Peyer's patch (tissue), 4 donors: ENCODE measurements at regions not wholly inside any gene's neighbourhood (a gene's known extent, or its start where the extent isn't known, plus 50 kb on each side); places are given as distances from the start of the nearest gene placed in this dataset.

Experiments used
- DNase-seq, 3 donors: peaks; one replicate each; pipeline ENCODE4 v3.0.0-alpha.2; 2017 to 2019
- H3K27ac ChIP-seq, 4 donors: fragments of 200-600 bp; sonication (generic); one replicate each; pipeline ENCODE4 v1.5.1; 2016 to 2019
- H3K27me3 ChIP-seq, 2 donors: fragments of 200-600 bp; sonication (generic); one replicate each; pipeline ENCODE4 v1.5.1; 2019
- H3K36me3 ChIP-seq, 3 donors: fragments of 200-600 bp; sonication (generic); one replicate each; pipeline ENCODE4 v1.5.1; 2016 to 2019
- H3K4me1 ChIP-seq, 4 donors: fragments of 200-600 bp; sonication (generic); one replicate each; pipeline ENCODE4 v1.5.1; 2016 to 2019
- H3K4me3 ChIP-seq, 4 donors: fragments of 200-600 bp; sonication (generic); 1 replicate in 3 of 4; 2 replicates in 1 of 4; pipeline ENCODE4 v1.5.1; 2016 to 2019; ENCODE audit warnings: mild to moderate bottlenecking in 1 of 4
- H3K9me3 ChIP-seq, 4 donors: fragments of 200-600 bp; sonication (generic); one replicate each; pipeline ENCODE4 v1.5.1; 2016 to 2019; ENCODE audit warnings: mild to moderate bottlenecking in 1 of 4
- CTCF ChIP-seq, 6 experiments: fragments of 450-650 bp in 4 of 6; fragments of 200-600 bp in 2 of 6; sonication (generic) in 1 of 6; IDR thresholded peaks; one replicate each; pipeline ENCODE4 v1.5.1; 2017 to 2019; ENCODE audit warnings: antibody characterized with exemption in 6 of 6, mild to moderate bottlenecking in 3 of 6, moderate library complexity in 1 of 6
- POLR2A ChIP-seq, 2 donors: fragments of 450-650 bp; IDR thresholded peaks; one replicate each; pipeline ENCODE4 v1.5.1; 2017; ENCODE audit warnings: antibody characterized with exemption in 2 of 2, mild to moderate bottlenecking in 2 of 2, moderate library complexity in 2 of 2

GRCh38 chr9:18422296-18423036 lies 51.5 kb upstream of the ADAMTSL1 start:
- H3K27ac ChIP-seq, result no peak overlapping the region
- H3K27me3 ChIP-seq, result no peaks in the 10 kb centered on the region
- no peaks in the 10 kb centered on the region for H3K4me1 ChIP-seq
- no peaks in the 10 kb centered on the region for H3K9me3 ChIP-seq
- TF ChIP-seq CTCF (IDR thresholded peaks at IDR 0.05), result no peak
- no peak for TF ChIP-seq POLR2A (IDR thresholded peaks at IDR 0.05)
- no peak for DNase-seq
- H3K36me3 ChIP-seq, result no peaks in the 10 kb centered on the region
- H3K4me3 ChIP-seq, result no peak overlapping the region

- Histone ChIP-seq H3K4me1 (no peaks in the 10 kb centered on the region), H3K9me3 (no peaks in the 10 kb centered on the region), H3K27me3 (no peaks in the 10 kb centered on the region), H3K36me3 (no peaks in the 10 kb centered on the region), H3K27ac (no peak overlapping the region), H3K4me3 (no peak overlapping the region)
- TF ChIP-seq POLR2A (IDR thresholded peaks at IDR 0.05) (no peak), CTCF (IDR thresholded peaks at IDR 0.05) (no peak)
- DNase-seq, result no peak
These were observed 50.0 kb upstream of the ADAMTSL1 start for GRCh38 chr9:18423791-18424531.
